Prostate gland (tissue), 2 donors: ENCODE measurements at regions not wholly inside any gene's neighbourhood (a gene's known extent, or its start where the extent isn't known, plus 50 kb on each side); places are given as distances from the start of the nearest gene placed in this dataset.

ENCODE experiments used
- DNase-seq: peaks from one replicate; pipeline ENCODE4 v3.0.0-alpha.2; 2019; ENCODE audit warnings: low spot score
- H3K27ac ChIP-seq, 2 donors: fragments of 200-600 bp; sonication (generic); 2 replicates each; pipeline ENCODE4 v1.5.1; 2017 to 2019
- H3K27me3 ChIP-seq: fragments of 200-600 bp; sonication (generic); replicated peaks from 2 replicates; pipeline ENCODE4 v1.5.1; 2019; ENCODE audit not compliant: insufficient read depth
- H3K36me3 ChIP-seq, 2 donors: fragments of 200-600 bp; sonication (generic); 1 replicate in 1 of 2; 2 replicates in 1 of 2; pipeline versions ENCODE4 v1.5.1 to v1.8.1; 2017 to 2019
- H3K4me1 ChIP-seq: fragments of 200-600 bp; sonication (generic); replicated peaks from 2 replicates; pipeline ENCODE4 v1.5.1; 2019
- H3K4me3 ChIP-seq, 2 donors: fragments of 200-600 bp; sonication (generic); 2 replicates each; pipeline ENCODE4 v1.5.1; 2017 to 2019
- H3K9me3 ChIP-seq: fragments of 200-600 bp; sonication (generic); 2 replicates; pipeline ENCODE4 v1.5.1; 2017
- POLR2A ChIP-seq: fragments of 450-650 bp; IDR thresholded peaks from one replicate; pipeline ENCODE4 v1.6.1; 2016; ENCODE audit warnings: antibody characterized with exemption, mild to moderate bottlenecking
- POLR2AphosphoS5 ChIP-seq: sonication (generic); formaldehyde crosslinking; IDR thresholded peaks from one replicate; pipeline ENCODE4 v1.6.1; 2017; ENCODE audit warnings: antibody characterized with exemption
- WGBS: methylation state at CpG from one replicate; pipeline ENCODE4 v1.1.5; 2018; 5-methylcytosine and 5-hydroxymethylcytosine counted together
- intact Hi-C: fragments of 100-400 bp; cut with DNase I; formaldehyde crosslinking; loops from one replicate; pipeline ENCODE4 v1.14.2; 2022
- TF ChIP-seq, protein P1 (sequence below), 4 experiments: fragments of 200-600 bp in 2 of 4; fragments of 450-650 bp in 2 of 4; sonication (generic) in 2 of 4; IDR thresholded peaks; 1 replicate in 3 of 4; 2 replicates in 1 of 4; pipeline ENCODE4 v1.5.1; 2016 to 2019; ENCODE audit warnings: antibody characterized with exemption in 4 of 4, mild to moderate bottlenecking in 2 of 4, moderate library complexity in 2 of 4

DNA sequence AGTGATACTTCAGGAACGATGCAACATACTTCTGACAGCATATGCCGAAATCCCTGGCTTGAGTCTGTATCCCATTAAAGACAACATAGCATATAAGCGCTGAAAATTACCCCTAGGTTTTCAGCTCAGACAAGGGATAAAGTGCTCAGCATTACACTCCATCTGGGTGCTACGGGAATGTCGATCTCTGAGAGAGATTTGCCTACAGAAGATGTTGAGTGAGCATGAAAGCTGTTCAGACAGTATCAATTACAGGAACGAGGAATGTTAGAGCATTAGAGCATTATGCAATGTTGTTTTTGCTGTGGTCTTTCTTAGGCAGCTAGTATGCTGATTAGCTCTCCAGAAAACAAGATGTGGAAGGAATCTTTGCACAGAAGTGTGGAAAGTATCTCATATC lies 484.5 kb downstream of the LIG4 start:
- Histone ChIP-seq H3K27me3 (no peaks in the 10 kb centered on the region), H3K4me3 (no peak overlapping the region), H3K9me3 (no peaks in the 10 kb centered on the region), H3K4me1 (no peaks in the 10 kb centered on the region), H3K36me3 (no peaks in the 10 kb centered on the region), H3K27ac (no peak overlapping the region)
- 74% methylated on average over 6 of the region's 6 CpGs for WGBS
- TF ChIP-seq POLR2AphosphoS5 (no peak), POLR2A (no peak)
- TF ChIP-seq, protein P1, sequence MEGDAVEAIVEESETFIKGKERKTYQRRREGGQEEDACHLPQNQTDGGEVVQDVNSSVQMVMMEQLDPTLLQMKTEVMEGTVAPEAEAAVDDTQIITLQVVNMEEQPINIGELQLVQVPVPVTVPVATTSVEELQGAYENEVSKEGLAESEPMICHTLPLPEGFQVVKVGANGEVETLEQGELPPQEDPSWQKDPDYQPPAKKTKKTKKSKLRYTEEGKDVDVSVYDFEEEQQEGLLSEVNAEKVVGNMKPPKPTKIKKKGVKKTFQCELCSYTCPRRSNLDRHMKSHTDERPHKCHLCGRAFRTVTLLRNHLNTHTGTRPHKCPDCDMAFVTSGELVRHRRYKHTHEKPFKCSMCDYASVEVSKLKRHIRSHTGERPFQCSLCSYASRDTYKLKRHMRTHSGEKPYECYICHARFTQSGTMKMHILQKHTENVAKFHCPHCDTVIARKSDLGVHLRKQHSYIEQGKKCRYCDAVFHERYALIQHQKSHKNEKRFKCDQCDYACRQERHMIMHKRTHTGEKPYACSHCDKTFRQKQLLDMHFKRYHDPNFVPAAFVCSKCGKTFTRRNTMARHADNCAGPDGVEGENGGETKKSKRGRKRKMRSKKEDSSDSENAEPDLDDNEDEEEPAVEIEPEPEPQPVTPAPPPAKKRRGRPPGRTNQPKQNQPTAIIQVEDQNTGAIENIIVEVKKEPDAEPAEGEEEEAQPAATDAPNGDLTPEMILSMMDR (IDR thresholded peaks at IDR 0.05): no peak
- intact Hi-C loops: no loop called here
- no peak for DNase-seq

DNA sequence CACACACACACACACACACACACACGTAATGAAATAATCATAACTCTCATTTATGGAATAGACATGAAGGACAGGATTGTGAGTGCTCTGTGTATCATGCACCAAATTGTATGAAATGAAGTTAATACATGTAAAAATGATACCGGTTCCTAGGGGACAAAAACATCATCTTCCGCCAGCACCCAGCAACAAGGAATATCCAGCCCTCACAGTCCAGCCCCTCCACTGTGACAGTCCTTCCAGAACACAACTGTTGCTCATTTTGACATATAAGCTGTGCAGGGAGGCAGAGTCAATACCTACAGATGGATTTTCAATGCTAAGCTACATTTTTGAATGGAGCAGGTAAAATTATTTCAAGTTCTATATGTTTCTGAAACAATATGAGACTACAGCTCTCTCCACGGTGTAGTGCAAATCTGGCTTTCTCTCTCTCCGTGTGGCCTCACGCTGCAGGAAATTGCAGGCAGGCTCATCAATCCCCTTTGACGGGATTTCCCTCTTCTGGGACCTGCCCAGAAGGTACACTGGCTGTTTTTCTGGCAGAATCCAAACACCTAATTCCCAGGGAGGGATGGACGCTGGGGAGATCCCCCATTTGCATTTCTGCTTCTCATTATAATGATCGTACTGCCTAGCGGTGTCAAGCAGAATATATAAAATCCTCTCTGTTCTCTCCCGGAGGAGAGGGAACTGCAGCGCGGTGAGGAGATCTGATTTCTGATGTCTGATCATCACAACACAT lies 494.0 kb downstream of the LIG4 start:
- Histone ChIP-seq H3K36me3 (no peaks in the 10 kb centered on the region), H3K4me3 (no peak overlapping the region), H3K4me1 (no peaks in the 10 kb centered on the region), H3K27ac (no peak overlapping the region), H3K27me3 (no peaks in the 10 kb centered on the region), H3K9me3 (no peaks in the 10 kb centered on the region)
- intact Hi-C loops: no loop called here
- TF ChIP-seq, protein P1 (IDR thresholded peaks at IDR 0.05): no peak
- TF ChIP-seq POLR2A (no peak), POLR2AphosphoS5 (no peak)
- DNase-seq: no peak
- WGBS: 36% methylated on average over 13 of the region's 13 CpGs

DNA sequence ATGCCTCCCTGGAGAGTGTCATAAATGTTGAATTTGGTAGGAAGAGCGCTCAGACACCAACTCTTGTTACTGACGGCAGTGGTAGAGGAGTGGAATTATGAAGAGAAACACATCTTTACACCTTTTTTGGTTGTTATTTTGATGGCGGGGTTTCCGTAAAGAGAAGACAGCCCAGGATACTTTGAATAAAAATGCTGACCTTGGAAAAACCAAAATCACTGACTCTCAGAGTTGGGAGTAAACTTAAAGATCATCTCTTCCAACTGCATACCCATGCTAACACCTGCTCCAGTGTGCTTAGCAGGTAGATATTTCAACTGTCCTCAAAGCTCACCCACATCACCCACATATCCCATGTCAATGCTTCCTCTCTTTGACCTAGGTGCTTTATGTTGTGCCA lies 498.6 kb downstream of the LIG4 start:
- WGBS: 93% methylated on average over 4 of the region's 4 CpGs

DNA sequence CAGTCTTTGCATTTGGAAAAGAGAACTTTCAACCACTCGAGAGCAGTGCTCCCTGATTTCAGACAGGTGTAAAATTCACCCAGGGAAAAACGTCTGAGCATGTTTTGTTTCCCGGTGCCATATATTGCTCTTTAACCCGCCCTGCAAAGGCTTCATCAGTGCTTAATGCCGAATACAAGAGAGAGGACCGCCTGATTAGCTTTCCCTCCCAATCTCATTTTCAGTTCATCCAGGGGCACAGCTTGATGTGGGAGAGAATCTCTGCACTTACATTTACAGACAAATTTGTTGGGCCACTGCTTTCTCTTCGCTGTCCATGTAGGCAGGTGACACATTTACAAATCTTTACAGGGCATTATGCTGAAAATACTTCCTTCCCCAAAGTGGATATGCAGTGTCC lies 499.1 kb downstream of the LIG4 start:
- 75% methylated on average over 7 of the region's 7 CpGs for WGBS
- H3K27me3 ChIP-seq: no peaks in the 10 kb centered on the region
- no peak for TF ChIP-seq POLR2AphosphoS5
- TF ChIP-seq, protein P1 (IDR thresholded peaks at IDR 0.05): no peak
- no peak for TF ChIP-seq POLR2A
- no peaks in the 10 kb centered on the region for H3K36me3 ChIP-seq
- H3K4me3 ChIP-seq: no peak overlapping the region
- no peaks in the 10 kb centered on the region for H3K4me1 ChIP-seq
- no peaks in the 10 kb centered on the region for H3K9me3 ChIP-seq
- intact Hi-C loops: no loop called here
- no peak overlapping the region for H3K27ac ChIP-seq
- DNase-seq: no peak

More for the DNA sequence above, 498.6 kb downstream of the LIG4 start:
- no peak overlapping the region for H3K27ac ChIP-seq
- no peaks in the 10 kb centered on the region for H3K27me3 ChIP-seq
- intact Hi-C loops: no loop called here
- no peaks in the 10 kb centered on the region for H3K9me3 ChIP-seq
- no peaks in the 10 kb centered on the region for H3K4me1 ChIP-seq
- H3K4me3 ChIP-seq: no peak overlapping the region
- no peak for TF ChIP-seq POLR2A
- TF ChIP-seq POLR2AphosphoS5: no peak
- TF ChIP-seq, protein P1 (IDR thresholded peaks at IDR 0.05): no peak
- no peak for DNase-seq
- no peaks in the 10 kb centered on the region for H3K36me3 ChIP-seq

DNA sequence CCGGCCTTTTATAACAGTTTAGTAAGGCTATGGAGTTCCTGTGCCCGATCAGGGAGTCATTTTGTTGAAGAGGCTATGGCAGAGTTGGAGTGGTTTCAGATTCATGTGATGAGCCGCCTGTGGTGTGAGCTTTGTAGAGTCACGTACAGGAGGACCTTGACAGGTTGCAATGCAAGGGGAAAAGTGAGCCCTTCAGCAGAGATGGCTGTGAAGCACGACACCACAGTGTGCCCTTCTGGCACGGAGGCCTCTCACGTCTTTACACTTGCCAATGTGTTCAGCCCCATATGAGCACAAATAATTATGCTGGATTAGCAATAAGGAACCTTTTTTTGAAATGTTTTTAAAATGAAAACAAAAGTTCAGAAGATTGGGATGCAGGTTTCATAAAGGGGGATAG lies 499.8 kb downstream of the LIG4 start:
- TF ChIP-seq, protein P1 (IDR thresholded peaks at IDR 0.05): no peak
- TF ChIP-seq POLR2AphosphoS5 (no peak), POLR2A (no peak)
- H3K27me3 ChIP-seq: no peaks in the 10 kb centered on the region
- H3K4me3 ChIP-seq: no peak overlapping the region
- no peak overlapping the region for H3K27ac ChIP-seq
- 91% methylated on average over 7 of the region's 7 CpGs for WGBS
- H3K4me1 ChIP-seq: no peaks in the 10 kb centered on the region
- no peaks in the 10 kb centered on the region for H3K36me3 ChIP-seq
- intact Hi-C loops: no loop called here
- no peaks in the 10 kb centered on the region for H3K9me3 ChIP-seq
- no peak for DNase-seq
